Myocyte (in vitro differentiated cells): ENCODE measurements at regions not wholly inside any gene's neighbourhood (a gene's known extent, or its start where the extent isn't known, plus 50 kb on each side); places are given as distances from the start of the nearest gene placed in this dataset.

Experiments used
- DNase-seq: peaks from one replicate; pipeline ENCODE4 v3.0.0-alpha.2; 2012; ENCODE audit warnings: low read depth

- no peak for DNase-seq
Measured at GRCh38 chr2:8631465-8632005, 50.3 kb upstream of the ID2 start.
